Endothelial cell of umbilical vein (primary cell): ENCODE measurements at regions not wholly inside any gene's neighbourhood (a gene's known extent, or its start where the extent isn't known, plus 50 kb on each side); places are given as distances from the start of the nearest gene placed in this dataset.

Source experiments
- CTCF ChIP-seq, 2 donors: IDR thresholded peaks; 1 replicate in 1 of 2; 2 replicates in 1 of 2; pipeline ENCODE4 v1.5.1; 2011; ENCODE audit warnings: low read length in 2 of 2, mild to moderate bottlenecking in 2 of 2, moderate library complexity in 2 of 2, control low read depth in 1 of 2, inconsistent platforms in 1 of 2, low read depth in 1 of 2; ENCODE audit not compliant: insufficient read depth in 1 of 2; ENCODE audit errors: extremely low read depth in 1 of 2
- EZH2 ChIP-seq: IDR thresholded peaks from 2 replicates; pipeline ENCODE4 v1.6.1; 2012; ENCODE audit warnings: borderline replicate concordance, low read depth, mild to moderate bottlenecking, moderate library complexity, low read length, inconsistent platforms; ENCODE audit not compliant: severe bottlenecking
- JUN ChIP-seq: IDR thresholded peaks from 2 replicates; pipeline ENCODE4 v1.6.1; 2011; ENCODE audit warnings: borderline replicate concordance, low read depth; ENCODE audit not compliant: insufficient read length, insufficient read depth
- MAX ChIP-seq: IDR thresholded peaks from 2 replicates; pipeline ENCODE4 v1.6.1; 2011; ENCODE audit not compliant: insufficient read depth, insufficient read length
- MYC ChIP-seq: IDR thresholded peaks from one replicate; pipeline ENCODE4 v1.6.1; 2011; ENCODE audit warnings: mild to moderate bottlenecking, low read depth, low read length
- POLR2A ChIP-seq: IDR thresholded peaks from 2 replicates; pipeline ENCODE4 v1.6.1; 2012; ENCODE audit warnings: low read depth, mild to moderate bottlenecking, control low read depth, low read length
- POLR2AphosphoS5 ChIP-seq: IDR thresholded peaks from 2 replicates; pipeline ENCODE4 v1.6.1; 2012; ENCODE audit warnings: low read depth, mild to moderate bottlenecking, control low read depth, low read length, moderate library complexity; ENCODE audit not compliant: insufficient read depth

DNA sequence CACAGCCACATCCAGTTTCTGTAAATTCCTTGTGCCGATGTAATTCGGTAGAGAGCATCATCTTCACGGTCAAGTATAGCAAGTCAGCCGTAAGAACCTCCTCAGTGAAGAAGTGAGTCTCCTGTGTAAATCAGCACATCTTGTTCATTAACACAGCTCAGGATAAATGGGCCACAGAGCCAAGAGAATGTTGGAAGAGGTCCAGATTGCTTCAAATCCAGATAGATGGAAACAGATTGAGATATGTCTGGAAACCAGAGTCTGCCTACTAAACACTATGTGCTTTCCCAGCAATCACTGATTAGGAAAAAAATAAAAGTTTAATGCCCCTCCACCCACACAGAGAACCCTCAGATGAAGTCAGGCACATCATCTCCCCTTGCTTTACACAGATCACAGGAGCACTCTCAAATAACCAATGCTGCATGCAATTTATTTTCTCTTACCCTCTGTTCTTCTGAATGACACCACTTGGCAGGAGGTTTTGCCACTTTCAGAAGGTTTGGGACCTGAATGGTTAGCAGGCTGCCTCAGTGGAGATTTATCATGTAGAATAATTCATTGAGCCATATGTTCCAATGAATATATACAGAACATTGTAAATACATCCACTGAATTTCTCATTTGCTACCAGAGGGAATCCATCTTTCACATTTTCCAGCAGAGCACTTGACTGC lies 357.7 kb downstream of the C4orf33 start:
- TF ChIP-seq CTCF (IDR thresholded peaks at IDR 0.05; ENCODE audit: extremely low read depth in 1 of 2, insufficient read depth in 1 of 2, low read depth in 1 of 2, low read length in 2 of 2) = no peak
- TF ChIP-seq POLR2AphosphoS5 = no peak
- no peak for TF ChIP-seq EZH2
- TF ChIP-seq POLR2A = no peak
- TF ChIP-seq MAX = no peak
- TF ChIP-seq JUN = no peak
- no peak for TF ChIP-seq MYC
